ENCODE measurements at regions not wholly inside any gene's neighbourhood (a gene's known extent, or its start where the extent isn't known, plus 50 kb on each side); places are given as distances from the start of the nearest gene placed in this dataset.

DNA sequence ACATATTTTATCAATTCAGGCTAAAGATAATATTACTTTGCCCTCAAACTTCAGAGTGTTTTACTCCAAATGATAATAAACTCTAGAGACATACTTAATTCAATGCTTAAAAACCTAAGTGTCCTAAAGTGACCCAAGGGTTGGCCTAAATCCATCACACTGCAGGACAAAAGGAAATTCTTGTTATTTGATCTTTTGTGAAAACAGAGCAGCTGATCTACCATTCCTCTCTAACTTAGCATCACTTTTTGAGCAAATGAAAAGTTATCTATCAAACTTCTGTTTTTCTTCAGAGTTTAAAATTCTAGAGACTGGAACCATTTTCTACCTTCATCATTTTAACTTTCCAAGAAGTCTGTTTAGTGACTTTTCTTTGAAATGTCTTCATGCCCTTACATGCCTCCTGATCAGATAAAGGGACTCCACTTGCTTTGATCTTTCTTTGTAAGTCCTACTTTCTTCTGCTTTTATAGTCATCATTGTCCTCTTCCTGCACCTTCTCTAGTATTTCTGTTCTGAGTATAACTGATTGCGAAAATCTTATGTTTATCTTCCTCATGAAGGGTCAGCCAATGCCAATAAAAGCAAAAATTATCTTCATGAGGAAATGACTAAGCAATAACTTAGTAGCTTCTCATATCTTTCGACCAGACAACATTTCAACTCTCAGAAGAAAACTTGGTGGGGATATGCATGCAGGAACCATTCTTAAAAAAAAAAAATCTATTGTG lies 378.7 kb upstream of the TGFBR2 start (continued):
- TF ChIP-seq RFX5 (IDR thresholded peaks at IDR 0.05; ENCODE audit: low read depth, low read length): no peak

DNA sequence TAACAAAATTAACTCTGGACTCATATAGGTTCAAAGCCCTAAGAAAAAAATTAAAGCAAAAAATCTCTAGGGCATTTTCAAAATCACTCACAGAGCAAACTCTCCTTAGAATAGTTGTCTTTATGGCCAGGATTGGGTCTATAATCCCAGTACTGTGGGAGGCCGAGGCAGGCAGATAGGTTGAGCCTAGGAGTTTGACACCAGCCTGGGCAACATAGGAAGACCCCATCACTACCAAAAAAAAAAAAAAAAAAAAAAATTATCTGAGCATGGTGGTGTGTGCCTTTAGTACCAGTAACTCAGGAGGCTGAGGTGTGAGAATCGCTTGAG lies 378.1 kb upstream of the TGFBR2 start:
- in situ Hi-C loops (cut with MboI; ENCODE audit: low sequenced_read_pairs): no loop called here
- peaks cover 5% of the 10 kb centered on the region for H3K9me1 ChIP-seq (ENCODE audit: insufficient read depth, low read length)
- H2AFZ ChIP-seq (replicated peaks; ENCODE audit: low read length, poor library complexity): no peak overlapping the region
- peak overlapping the region; percentile 74; the same call in 1 of the 2 replicates for H3K4ac ChIP-seq (ENCODE audit: low read depth, low read length)
- no CpG with 5 or more reads among the region's 2 CpGs for WGBS, 2 experiments (ENCODE audit: extremely low coverage in 2 of 2, insufficient read length in 1 of 2)
- H3K4me1 ChIP-seq (ENCODE audit: control insufficient read depth, insufficient read depth, low read length): peaks cover 18% of the 10 kb centered on the region
- H4K5ac ChIP-seq (ENCODE audit: low read depth, low read length): peak overlapping the region; percentile 83
- H4K91ac ChIP-seq (ENCODE audit: insufficient read depth, low read depth, low read length): peak overlapping the region; percentile 62
- H3K14ac ChIP-seq (replicated peaks; ENCODE audit: low read depth, low read length): peak overlapping the region; percentile 80; the same call in 1 of the 2 replicates
- H3K9ac ChIP-seq (ENCODE audit: low read depth, low read length): peak overlapping the region; percentile 18; the same call in 1 of the 2 replicates
- H3K27ac ChIP-seq (ENCODE audit: insufficient read depth, low read length): peak overlapping the region; percentile 91
- no peaks in the 10 kb centered on the region for H3K36me3 ChIP-seq (ENCODE audit: control insufficient read depth, insufficient read depth, low read length)
- POLR2A ChIA-PET (ENCODE audit: unreplicated experiment): no interaction called here
- H3K4me3 ChIP-seq (ENCODE audit: insufficient read depth, low read depth, low read length): no peak overlapping the region
- CTCF ChIA-PET: no interaction called here
- peak overlapping the region; percentile 99 for H3K18ac ChIP-seq (ENCODE audit: low read depth, low read length)
- H4K20me1 ChIP-seq (ENCODE audit: insufficient read depth, low read length): no peaks in the 10 kb centered on the region
- no peaks in the 10 kb centered on the region for H3K9me3 ChIP-seq (ENCODE audit: control insufficient read depth, insufficient read depth, low read length)
- dilution Hi-C loops (cut with HindIII; ENCODE audit: low sequenced_read_pairs, unreplicated experiment): no loop called here
- peak overlapping the region; percentile 84 for H2BK5ac ChIP-seq (ENCODE audit: low read depth, low read length, poor library complexity, severe bottlenecking)
- H2BK20ac ChIP-seq (ENCODE audit: low read depth, low read length): peak overlapping the region; percentile 50
- peak overlapping the region; percentile 84; the same call in 1 of the 2 replicates for H2BK120ac ChIP-seq (ENCODE audit: low read depth, low read length)
- no peaks in the 10 kb centered on the region for H3K27me3 ChIP-seq (ENCODE audit: control insufficient read depth, insufficient read depth, low read length)
- peak overlapping the region; percentile 64; the same call in 1 of the 3 replicates for H2BK15ac ChIP-seq (ENCODE audit: low read depth, low read length)
- no peak; the same call in 1 of the 2 replicates for ATAC-seq (ENCODE audit: low read depth)
- no peak overlapping the region for H3K56ac ChIP-seq (ENCODE audit: extremely low read depth, insufficient read depth, low read length)
- peak overlapping the region; percentile 46 for H3K4me2 ChIP-seq (ENCODE audit: low read depth, low read length)
- peak overlapping the region; percentile 81; the same call in 1 of the 2 replicates for H3K23ac ChIP-seq (ENCODE audit: low read depth, low read length)
- no TSS peak for BruUV-seq (replicated peaks)
- H2AK9ac ChIP-seq (replicated peaks; ENCODE audit: low read depth, low read length, poor library complexity): no peak overlapping the region
- peak overlapping the region; percentile 76 for H2AK5ac ChIP-seq (ENCODE audit: low read depth, low read length)
- no peak for DNase-seq
- intact Hi-C loops (cut with micrococcal nuclease): no loop called here
- 0 out of 4 replicates have a peak, but pooled peaks cover 0 to 3% of the 10 kb centered on the region in 2 experiments for H3K79me1 ChIP-seq (ENCODE audit: low read depth in 1 of 2, low read length in 2 of 2)
- H4K8ac ChIP-seq (ENCODE audit: low read depth in 2 of 2, low read length in 2 of 2): peak overlapping the region; percentile 45 to 48; a peak in 2 of 4 replicates
- TF ChIP-seq MAFK (IDR thresholded peaks at IDR 0.05; ENCODE audit: low read depth, low read length): no peak
- TF ChIP-seq SMC3 (IDR thresholded peaks at IDR 0.05; ENCODE audit: low read depth, low read length): no peak
- no peak for TF ChIP-seq FOS (IDR thresholded peaks at IDR 0.05; ENCODE audit: low read depth, low read length)
- TF ChIP-seq MXI1 (IDR thresholded peaks at IDR 0.05; ENCODE audit: borderline replicate concordance, low read depth, low read length): no peak
- no peak for TF ChIP-seq MAZ (IDR thresholded peaks at IDR 0.05; ENCODE audit: borderline replicate concordance, low read depth, low read length)
- no peak for TF ChIP-seq BHLHE40 (IDR thresholded peaks at IDR 0.05; ENCODE audit: low read depth, low read length)
- TF ChIP-seq CHD1 (IDR thresholded peaks at IDR 0.05; ENCODE audit: low read depth, low read length): no peak
- TF ChIP-seq, protein P1, sequence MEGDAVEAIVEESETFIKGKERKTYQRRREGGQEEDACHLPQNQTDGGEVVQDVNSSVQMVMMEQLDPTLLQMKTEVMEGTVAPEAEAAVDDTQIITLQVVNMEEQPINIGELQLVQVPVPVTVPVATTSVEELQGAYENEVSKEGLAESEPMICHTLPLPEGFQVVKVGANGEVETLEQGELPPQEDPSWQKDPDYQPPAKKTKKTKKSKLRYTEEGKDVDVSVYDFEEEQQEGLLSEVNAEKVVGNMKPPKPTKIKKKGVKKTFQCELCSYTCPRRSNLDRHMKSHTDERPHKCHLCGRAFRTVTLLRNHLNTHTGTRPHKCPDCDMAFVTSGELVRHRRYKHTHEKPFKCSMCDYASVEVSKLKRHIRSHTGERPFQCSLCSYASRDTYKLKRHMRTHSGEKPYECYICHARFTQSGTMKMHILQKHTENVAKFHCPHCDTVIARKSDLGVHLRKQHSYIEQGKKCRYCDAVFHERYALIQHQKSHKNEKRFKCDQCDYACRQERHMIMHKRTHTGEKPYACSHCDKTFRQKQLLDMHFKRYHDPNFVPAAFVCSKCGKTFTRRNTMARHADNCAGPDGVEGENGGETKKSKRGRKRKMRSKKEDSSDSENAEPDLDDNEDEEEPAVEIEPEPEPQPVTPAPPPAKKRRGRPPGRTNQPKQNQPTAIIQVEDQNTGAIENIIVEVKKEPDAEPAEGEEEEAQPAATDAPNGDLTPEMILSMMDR (conservative IDR thresholded peaks at IDR 0.05; ENCODE audit: low read depth, low read length): no peak
- TF ChIP-seq CEBPB (IDR thresholded peaks at IDR 0.05; ENCODE audit: low read depth, low read length): no peak
- TF ChIP-seq POLR2A (IDR thresholded peaks at IDR 0.05; ENCODE audit: low read depth, low read length): no peak
- no peak for TF ChIP-seq RCOR1 (IDR thresholded peaks at IDR 0.05; ENCODE audit: insufficient replicate concordance, low read length)
- TF ChIP-seq, protein P2, sequence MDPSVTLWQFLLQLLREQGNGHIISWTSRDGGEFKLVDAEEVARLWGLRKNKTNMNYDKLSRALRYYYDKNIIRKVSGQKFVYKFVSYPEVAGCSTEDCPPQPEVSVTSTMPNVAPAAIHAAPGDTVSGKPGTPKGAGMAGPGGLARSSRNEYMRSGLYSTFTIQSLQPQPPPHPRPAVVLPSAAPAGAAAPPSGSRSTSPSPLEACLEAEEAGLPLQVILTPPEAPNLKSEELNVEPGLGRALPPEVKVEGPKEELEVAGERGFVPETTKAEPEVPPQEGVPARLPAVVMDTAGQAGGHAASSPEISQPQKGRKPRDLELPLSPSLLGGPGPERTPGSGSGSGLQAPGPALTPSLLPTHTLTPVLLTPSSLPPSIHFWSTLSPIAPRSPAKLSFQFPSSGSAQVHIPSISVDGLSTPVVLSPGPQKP (IDR thresholded peaks at IDR 0.05; ENCODE audit: borderline replicate concordance, low read depth, low read length): no peak

Data from IMR-90 (cell line).